ENCODE measurements at regions not wholly inside any gene's neighbourhood (a gene's known extent, or its start where the extent isn't known, plus 50 kb on each side); places are given as distances from the start of the nearest gene placed in this dataset.

DNA sequence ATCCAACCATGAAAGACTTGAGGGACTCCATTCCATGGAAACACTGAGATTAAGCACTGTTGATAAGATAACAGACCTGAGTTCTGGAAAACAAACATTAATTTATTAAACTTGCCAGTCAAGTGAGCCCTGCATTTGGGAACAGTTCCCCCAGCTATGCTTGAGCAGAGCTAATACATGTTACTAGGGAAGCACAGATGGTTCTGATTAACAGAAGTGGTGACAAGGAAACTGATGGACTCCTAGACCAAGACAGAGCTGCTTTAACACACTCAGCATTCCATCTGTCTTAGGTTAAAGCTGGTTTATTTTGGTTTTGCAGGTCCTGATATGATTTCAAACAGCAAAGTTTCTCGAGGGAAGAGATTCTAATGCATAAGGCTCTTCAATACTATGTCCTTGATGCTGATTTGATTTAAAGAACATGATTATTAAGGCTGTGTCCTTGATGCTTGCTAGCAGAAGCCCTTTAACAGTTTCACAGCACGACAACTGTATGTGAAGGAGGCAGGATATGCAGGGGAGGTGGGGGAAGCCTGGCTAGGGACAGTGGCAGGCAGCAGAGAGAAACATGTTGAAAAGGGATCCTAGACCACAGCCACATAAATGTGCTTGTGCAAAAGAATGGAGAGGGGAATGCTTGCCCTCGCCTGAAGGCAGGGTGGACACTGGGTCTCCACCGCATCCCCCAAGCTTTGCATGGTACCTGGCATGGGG lies 66.2 kb downstream of the ACTBL2 start:
- DNase-seq (ENCODE audit: low read depth), result peak; percentile 66
- TF ChIP-seq, protein P1, sequence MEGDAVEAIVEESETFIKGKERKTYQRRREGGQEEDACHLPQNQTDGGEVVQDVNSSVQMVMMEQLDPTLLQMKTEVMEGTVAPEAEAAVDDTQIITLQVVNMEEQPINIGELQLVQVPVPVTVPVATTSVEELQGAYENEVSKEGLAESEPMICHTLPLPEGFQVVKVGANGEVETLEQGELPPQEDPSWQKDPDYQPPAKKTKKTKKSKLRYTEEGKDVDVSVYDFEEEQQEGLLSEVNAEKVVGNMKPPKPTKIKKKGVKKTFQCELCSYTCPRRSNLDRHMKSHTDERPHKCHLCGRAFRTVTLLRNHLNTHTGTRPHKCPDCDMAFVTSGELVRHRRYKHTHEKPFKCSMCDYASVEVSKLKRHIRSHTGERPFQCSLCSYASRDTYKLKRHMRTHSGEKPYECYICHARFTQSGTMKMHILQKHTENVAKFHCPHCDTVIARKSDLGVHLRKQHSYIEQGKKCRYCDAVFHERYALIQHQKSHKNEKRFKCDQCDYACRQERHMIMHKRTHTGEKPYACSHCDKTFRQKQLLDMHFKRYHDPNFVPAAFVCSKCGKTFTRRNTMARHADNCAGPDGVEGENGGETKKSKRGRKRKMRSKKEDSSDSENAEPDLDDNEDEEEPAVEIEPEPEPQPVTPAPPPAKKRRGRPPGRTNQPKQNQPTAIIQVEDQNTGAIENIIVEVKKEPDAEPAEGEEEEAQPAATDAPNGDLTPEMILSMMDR (IDR thresholded peaks at IDR 0.05; ENCODE audit: low read length, missing control alignments), result no peak
- no peak overlapping the region for H3K4me3 ChIP-seq (replicated peaks; ENCODE audit: low read depth, low read length)

DNA sequence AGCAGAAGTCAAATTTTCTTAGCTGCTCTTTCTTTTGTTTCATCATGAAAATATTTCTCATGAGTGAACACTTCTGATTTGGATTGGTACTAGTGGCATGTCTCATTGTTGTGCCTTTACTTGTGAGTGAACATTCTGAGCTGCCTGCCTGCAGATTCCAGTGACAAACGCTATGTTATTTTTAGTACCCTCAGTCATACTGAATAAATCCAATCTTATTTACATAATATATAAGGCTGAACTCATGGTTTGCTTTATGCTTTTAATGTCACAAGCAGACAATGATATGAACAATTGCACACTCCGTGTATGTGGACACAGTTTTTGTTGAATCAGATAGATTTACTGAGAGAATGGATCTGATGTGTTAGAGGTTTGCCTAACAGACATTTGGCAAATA lies 67.8 kb downstream of the ACTBL2 start:
- no peak overlapping the region for H3K4me3 ChIP-seq (replicated peaks; ENCODE audit: low read depth, low read length)
- TF ChIP-seq, protein P1 (IDR thresholded peaks at IDR 0.05; ENCODE audit: low read length, missing control alignments), result no peak
- no peak for DNase-seq (ENCODE audit: low read depth)

DNA sequence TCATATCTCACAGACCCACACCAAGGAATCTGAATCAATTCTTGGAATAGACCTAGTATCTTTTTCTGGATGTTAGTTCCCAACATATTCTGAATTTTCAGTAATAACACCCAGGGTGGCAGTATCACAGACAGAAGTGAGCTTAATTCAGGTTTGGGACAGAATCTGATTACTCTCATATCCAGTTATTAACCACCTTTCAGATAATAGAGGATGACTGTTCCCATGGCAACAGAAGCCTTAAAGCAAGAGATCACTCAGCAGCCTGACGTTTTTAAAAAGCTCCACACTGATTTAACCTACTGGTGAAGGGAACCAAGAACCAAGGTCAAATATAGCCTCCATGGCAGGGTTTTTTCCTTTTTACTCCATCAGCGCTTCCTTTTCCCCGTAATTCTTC lies 68.4 kb downstream of the ACTBL2 start:
- H3K4me3 ChIP-seq (replicated peaks; ENCODE audit: low read depth, low read length), result no peak overlapping the region
- no peak for DNase-seq (ENCODE audit: low read depth)
- TF ChIP-seq, protein P1 (IDR thresholded peaks at IDR 0.05; ENCODE audit: low read length, missing control alignments), result no peak

DNA sequence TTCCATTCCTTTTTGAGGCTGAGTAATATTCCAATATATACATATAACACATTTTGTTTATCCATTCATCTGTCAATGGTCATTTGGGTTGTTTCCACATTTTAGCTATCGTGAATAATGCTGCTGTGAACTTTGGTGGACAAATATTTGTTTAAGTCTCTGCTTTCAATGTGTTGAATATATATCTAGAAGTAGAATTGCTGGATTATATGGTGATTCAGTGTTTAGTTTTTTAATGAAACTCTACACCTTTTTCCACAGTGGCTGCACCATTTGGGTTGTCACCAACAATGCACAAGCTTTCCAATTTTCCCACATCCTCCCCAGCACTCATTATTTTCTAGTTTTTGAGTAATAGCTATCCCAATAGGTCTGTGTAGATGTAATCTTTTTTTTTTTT lies 69.5 kb downstream of the ACTBL2 start:
- no peak for DNase-seq (ENCODE audit: low read depth)
- no peak overlapping the region for H3K4me3 ChIP-seq (replicated peaks; ENCODE audit: low read depth, low read length)
- TF ChIP-seq, protein P1 (IDR thresholded peaks at IDR 0.05; ENCODE audit: low read length, missing control alignments), result no peak

DNA sequence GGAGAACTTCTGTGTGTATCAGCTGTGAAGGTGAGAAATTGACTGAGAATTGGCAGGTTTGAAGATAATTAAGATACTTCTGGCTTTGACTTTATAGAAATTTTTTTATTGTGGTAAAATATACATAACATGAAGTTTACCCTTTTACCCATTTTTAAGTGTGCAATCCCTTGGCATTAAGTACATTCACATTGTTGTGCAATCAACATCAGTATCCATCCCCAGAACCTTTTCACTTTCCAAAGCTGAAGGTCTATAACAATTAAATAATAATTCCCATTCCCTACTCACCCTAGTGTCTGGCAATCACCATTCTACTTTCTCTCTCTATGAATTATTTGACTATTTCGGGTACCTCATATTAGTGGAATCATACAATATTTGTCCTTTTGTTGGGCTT lies 69.9 kb downstream of the ACTBL2 start:
- DNase-seq (ENCODE audit: low read depth), result peak; percentile 33
- no peak overlapping the region for H3K4me3 ChIP-seq (replicated peaks; ENCODE audit: low read depth, low read length)
- TF ChIP-seq, protein P1 (IDR thresholded peaks at IDR 0.05; ENCODE audit: low read length, missing control alignments), result no peak

DNA sequence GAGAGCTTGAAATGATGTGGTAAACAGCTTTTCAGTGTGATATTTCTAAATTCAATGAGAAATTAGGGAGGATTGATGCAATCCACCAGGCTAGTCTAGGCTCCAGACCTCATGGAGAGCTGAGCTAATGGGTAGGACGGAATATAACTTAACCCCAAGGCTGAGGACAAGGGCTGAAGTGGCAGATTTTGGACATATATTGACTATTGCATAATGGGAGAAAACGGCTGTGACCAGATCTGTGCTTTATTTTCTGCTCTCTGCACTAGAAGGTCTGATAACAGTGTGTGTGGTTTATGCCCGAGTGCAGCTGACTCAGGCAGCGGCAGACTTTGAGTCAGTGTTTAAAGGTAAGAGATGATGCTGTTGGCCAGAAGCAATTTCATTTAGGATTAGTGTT lies 70.6 kb downstream of the ACTBL2 start:
- peak; percentile 79 for DNase-seq (ENCODE audit: low read depth)
- TF ChIP-seq, protein P1 (IDR thresholded peaks at IDR 0.05; ENCODE audit: low read length, missing control alignments), result no peak
- H3K4me3 ChIP-seq (replicated peaks; ENCODE audit: low read depth, low read length), result no peak overlapping the region

Measured in fibroblast of pulmonary artery (primary cell).